ENCODE measurements at regions not wholly inside any gene's neighbourhood (a gene's known extent, or its start where the extent isn't known, plus 50 kb on each side); places are given as distances from the start of the nearest gene placed in this dataset.

DNA sequence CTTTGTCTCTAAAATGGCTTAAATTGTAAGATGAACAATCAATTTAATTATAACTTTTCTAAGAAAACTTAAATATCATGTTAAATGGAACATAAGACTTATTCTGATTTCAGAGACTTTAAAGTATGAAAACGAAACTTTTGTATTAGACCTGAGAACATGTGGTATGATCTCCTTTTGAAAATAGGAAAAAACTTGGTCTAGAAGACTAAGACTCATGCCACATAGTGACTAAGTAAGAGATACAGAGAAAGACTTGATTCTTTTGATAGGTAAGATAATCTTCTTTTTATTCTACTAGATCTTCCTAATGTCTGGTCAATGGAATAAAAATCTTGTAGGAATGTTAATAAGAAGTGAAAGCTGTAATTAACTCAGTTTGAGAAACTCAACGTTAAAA is 326.3 kb upstream of the GRIA3 start:
- Histone ChIP-seq H3K4me3 (ENCODE audit: low read length) (no peak overlapping the region), H3K9me3 (ENCODE audit: control insufficient read depth in 1 of 2, insufficient read depth in 1 of 2, low read length in 2 of 2) (no peaks in the 10 kb centered on the region), H3K36me3 (ENCODE audit: insufficient read depth, low read length) (no peaks in the 10 kb centered on the region), H3K27me3 (ENCODE audit: control insufficient read depth in 1 of 2, insufficient read depth in 2 of 2, low read length in 2 of 2) (no peaks in the 10 kb centered on the region), H3K4me1 (ENCODE audit: insufficient read depth, low read length) (no peaks in the 10 kb centered on the region), H3K27ac (ENCODE audit: low read depth in 1 of 2, low read length in 2 of 2) (no peak overlapping the region)
- CTCF ChIA-PET = no interaction called here
- DNase-seq = no peak
- POLR2A ChIA-PET = no interaction called here
- Mint-ChIP-seq H3K4me1 (ENCODE audit: low read depth) (no peaks in the 10 kb centered on the region), H3K27ac (no peak overlapping the region), H3K27me3 (no peaks in the 10 kb centered on the region), H3K36me3 (ENCODE audit: low read depth) (no peaks in the 10 kb centered on the region), H3K9me3 (no peaks in the 10 kb centered on the region), H3K4me3 (no peak overlapping the region)
- TF ChIP-seq, protein P1, sequence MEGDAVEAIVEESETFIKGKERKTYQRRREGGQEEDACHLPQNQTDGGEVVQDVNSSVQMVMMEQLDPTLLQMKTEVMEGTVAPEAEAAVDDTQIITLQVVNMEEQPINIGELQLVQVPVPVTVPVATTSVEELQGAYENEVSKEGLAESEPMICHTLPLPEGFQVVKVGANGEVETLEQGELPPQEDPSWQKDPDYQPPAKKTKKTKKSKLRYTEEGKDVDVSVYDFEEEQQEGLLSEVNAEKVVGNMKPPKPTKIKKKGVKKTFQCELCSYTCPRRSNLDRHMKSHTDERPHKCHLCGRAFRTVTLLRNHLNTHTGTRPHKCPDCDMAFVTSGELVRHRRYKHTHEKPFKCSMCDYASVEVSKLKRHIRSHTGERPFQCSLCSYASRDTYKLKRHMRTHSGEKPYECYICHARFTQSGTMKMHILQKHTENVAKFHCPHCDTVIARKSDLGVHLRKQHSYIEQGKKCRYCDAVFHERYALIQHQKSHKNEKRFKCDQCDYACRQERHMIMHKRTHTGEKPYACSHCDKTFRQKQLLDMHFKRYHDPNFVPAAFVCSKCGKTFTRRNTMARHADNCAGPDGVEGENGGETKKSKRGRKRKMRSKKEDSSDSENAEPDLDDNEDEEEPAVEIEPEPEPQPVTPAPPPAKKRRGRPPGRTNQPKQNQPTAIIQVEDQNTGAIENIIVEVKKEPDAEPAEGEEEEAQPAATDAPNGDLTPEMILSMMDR (IDR thresholded peaks at IDR 0.05) = no peak
- ATAC-seq (ENCODE audit: poor library complexity) = no peak
- intact Hi-C loops (cut with DNase I, micrococcal nuclease) = no loop called here

DNA sequence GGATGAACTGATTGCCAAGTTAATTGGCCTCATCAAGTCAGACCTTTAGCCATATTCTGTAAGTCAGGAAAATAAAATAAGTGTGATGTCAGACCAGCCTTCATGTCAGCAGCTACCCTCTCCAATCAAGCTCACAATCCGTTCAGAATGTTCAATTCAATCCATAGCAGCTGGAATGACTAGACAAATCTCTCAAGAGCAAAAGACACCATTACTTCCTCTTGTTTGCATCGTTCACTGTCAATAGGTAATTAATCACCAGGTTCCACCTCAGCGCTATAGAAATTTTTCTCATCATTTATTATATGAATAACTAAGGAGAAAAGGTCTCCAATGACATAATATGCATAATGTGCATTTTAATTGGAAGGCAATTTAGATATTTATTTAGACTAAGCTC is 321.0 kb upstream of the GRIA3 start:
- no peaks in the 10 kb centered on the region for H3K9me3 ChIP-seq (ENCODE audit: control insufficient read depth in 1 of 2, insufficient read depth in 1 of 2, low read length in 2 of 2)
- DNase-seq = no peak
- no peaks in the 10 kb centered on the region for H3K4me1 ChIP-seq (ENCODE audit: insufficient read depth, low read length)
- no peaks in the 10 kb centered on the region for H3K27me3 ChIP-seq (ENCODE audit: control insufficient read depth in 1 of 2, insufficient read depth in 2 of 2, low read length in 2 of 2)
- H3K4me3 ChIP-seq (ENCODE audit: low read length) = no peak overlapping the region
- POLR2A ChIA-PET = no interaction called here
- no peak overlapping the region for H3K27ac ChIP-seq (ENCODE audit: low read depth in 1 of 2, low read length in 2 of 2)
- no peaks in the 10 kb centered on the region for H3K36me3 Mint-ChIP-seq (ENCODE audit: low read depth)
- H3K4me1 Mint-ChIP-seq (ENCODE audit: low read depth) = no peaks in the 10 kb centered on the region
- no peak for ATAC-seq (ENCODE audit: poor library complexity)
- H3K9me3 Mint-ChIP-seq = no peaks in the 10 kb centered on the region
- no peaks in the 10 kb centered on the region for H3K27me3 Mint-ChIP-seq
- no peak overlapping the region for H3K27ac Mint-ChIP-seq
- H3K4me3 Mint-ChIP-seq = no peak overlapping the region
- CTCF ChIA-PET = no interaction called here
- intact Hi-C loops (cut with DNase I, micrococcal nuclease) = no loop called here
- TF ChIP-seq, protein P1 (IDR thresholded peaks at IDR 0.05) = no peak
- H3K36me3 ChIP-seq (ENCODE audit: insufficient read depth, low read length) = no peaks in the 10 kb centered on the region

DNA sequence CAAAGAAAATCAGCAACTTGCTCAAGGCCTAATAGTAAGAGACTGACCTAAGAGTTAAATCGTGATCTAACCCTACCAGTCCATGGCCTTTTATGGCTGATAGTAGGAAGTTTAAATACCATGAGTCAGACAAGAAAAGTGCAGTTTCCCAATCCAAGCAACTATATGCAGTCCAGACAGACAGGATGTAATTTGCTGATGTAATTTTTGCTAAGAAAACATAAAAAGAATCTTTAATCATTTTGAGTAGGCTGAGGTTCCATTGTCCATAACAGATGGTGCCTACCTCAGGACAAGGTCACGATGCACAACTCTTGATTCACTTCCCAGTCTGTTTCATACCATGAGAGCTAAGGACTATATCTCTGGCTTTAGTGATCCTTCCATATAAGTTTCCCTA is 317.5 kb upstream of the GRIA3 start:
- H3K27me3 ChIP-seq (ENCODE audit: control insufficient read depth in 1 of 2, insufficient read depth in 2 of 2, low read length in 2 of 2) = no peaks in the 10 kb centered on the region
- Mint-ChIP-seq H3K4me1 (ENCODE audit: low read depth) (no peaks in the 10 kb centered on the region), H3K27ac (no peak overlapping the region), H3K36me3 (ENCODE audit: low read depth) (no peaks in the 10 kb centered on the region), H3K4me3 (no peak overlapping the region), H3K27me3 (no peaks in the 10 kb centered on the region), H3K9me3 (no peaks in the 10 kb centered on the region)
- ChIA-PET POLR2A (no interaction called here), CTCF (no interaction called here)
- no peak for DNase-seq
- H3K36me3 ChIP-seq (ENCODE audit: insufficient read depth, low read length) = no peaks in the 10 kb centered on the region
- H3K27ac ChIP-seq (ENCODE audit: low read depth in 1 of 2, low read length in 2 of 2) = no peak overlapping the region
- no peak overlapping the region for H3K4me3 ChIP-seq (ENCODE audit: low read length)
- intact Hi-C loops (cut with DNase I, micrococcal nuclease) = no loop called here
- no peaks in the 10 kb centered on the region for H3K9me3 ChIP-seq (ENCODE audit: control insufficient read depth in 1 of 2, insufficient read depth in 1 of 2, low read length in 2 of 2)
- H3K4me1 ChIP-seq (ENCODE audit: insufficient read depth, low read length) = no peaks in the 10 kb centered on the region
- TF ChIP-seq, protein P1 (IDR thresholded peaks at IDR 0.05) = no peak
- ATAC-seq (ENCODE audit: poor library complexity) = no peak
